Activated naive CD8-positive, alpha-beta T cell (primary cell): ENCODE measurements at regions not wholly inside any gene's neighbourhood (a gene's known extent, or its start where the extent isn't known, plus 50 kb on each side); places are given as distances from the start of the nearest gene placed in this dataset.
"Not testable (repeated sequence)": the region's sequence is repeated elsewhere in the genome, so short reads cannot be mapped to it uniquely, and the experiment has no call there.

Source experiments
- H3K27ac Mint-ChIP-seq: one replicate; pipeline ENCODE4 v1.8.0; 2021; ENCODE audit warnings: mixed read lengths
- H3K27me3 Mint-ChIP-seq: one replicate; pipeline ENCODE4 v1.8.0; 2021; ENCODE audit warnings: mixed read lengths
- H3K36me3 Mint-ChIP-seq: one replicate; pipeline ENCODE4 v1.8.0; 2021; ENCODE audit warnings: mixed read lengths
- H3K4me1 Mint-ChIP-seq: one replicate; pipeline ENCODE4 v1.8.0; 2021; ENCODE audit warnings: low read depth, mixed read lengths
- H3K4me3 Mint-ChIP-seq: one replicate; pipeline ENCODE4 v1.8.0; 2021; ENCODE audit warnings: mild to moderate bottlenecking, mixed read lengths
- H3K9me3 Mint-ChIP-seq: one replicate; pipeline ENCODE4 v1.8.0; 2021; ENCODE audit warnings: low read depth, mixed read lengths

- H3K27ac Mint-ChIP-seq, result peak overlapping the region; percentile 34
- peaks cover 34% of the 10 kb centered on the region for H3K4me1 Mint-ChIP-seq
- peaks cover 7% of the 10 kb centered on the region for H3K9me3 Mint-ChIP-seq
- no peak overlapping the region for H3K4me3 Mint-ChIP-seq
- no peaks in the 10 kb centered on the region for H3K27me3 Mint-ChIP-seq
- H3K36me3 Mint-ChIP-seq, result peaks cover 20% of the 10 kb centered on the region
Measured at GRCh38 chrX:64853424-64853823, 122.8 kb downstream of the ZC4H2 start.

DNA sequence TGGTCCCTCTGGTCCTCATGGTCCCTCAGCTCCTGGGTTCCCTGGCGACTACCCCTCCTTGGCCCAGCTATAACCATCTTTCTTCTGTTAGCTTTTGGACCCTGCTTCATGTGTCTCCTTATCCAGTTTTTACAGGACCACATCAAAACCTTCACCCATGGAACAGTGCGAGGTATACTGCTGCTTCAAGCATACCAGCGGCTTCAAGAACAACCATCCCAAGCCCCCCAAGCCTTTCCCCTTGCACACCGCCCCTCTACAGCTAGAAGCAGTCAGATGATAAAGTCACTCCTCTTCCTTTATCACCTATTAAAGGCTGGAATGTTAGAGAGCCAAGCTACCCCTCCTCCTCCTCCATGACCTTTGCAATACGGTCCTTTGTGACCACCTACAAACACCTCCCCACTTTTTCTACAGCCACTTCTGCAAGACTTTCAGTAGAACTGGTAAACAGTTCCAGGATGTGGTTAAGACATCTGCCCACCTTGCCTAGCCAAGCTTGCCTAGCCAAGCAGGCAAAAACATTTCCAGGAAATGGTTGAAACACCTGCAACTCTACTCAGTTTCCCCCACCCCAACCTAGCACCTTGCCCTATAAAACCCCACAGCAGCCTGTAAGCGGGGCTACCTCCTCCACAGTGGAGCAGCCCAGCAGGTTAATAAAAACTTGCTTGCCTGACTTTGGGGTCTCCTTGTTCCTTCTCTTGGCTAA is 125.7 kb downstream of the ZC4H2 start:
- Mint-ChIP-seq H3K4me1 (peaks cover 31% of the 10 kb centered on the region), H3K4me3 (peak overlapping the region; percentile 46), H3K36me3 (peaks cover 17% of the 10 kb centered on the region), H3K9me3 (peaks cover 7% of the 10 kb centered on the region), H3K27me3 (no peaks in the 10 kb centered on the region), H3K27ac (peak overlapping the region; percentile 87)

DNA sequence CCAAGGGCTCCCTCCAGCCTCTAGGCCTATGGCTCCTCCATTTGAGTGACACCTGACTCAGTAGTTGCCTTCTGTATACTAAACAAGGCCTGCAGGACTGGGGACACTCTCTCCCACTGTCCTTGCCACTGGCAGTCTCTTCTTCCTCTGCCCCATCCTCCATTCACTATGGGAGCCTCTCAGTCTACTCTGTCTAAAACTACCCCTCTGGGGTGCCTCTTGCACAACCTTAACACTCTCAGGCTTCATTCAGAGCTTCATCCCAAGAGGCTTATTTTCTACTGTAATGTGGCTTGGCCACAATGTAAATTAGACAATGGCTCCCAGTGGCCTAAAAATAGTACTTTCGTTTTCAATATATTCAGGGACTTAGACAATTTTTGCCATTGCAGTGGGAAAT is 133.0 kb downstream of the ZC4H2 start:
- Mint-ChIP-seq H3K36me3 (peaks cover 21% of the 10 kb centered on the region), H3K4me1 (peaks cover 27% of the 10 kb centered on the region), H3K27me3 (no peaks in the 10 kb centered on the region), H3K4me3 (peak overlapping the region; percentile 52), H3K9me3 (peaks cover 5% of the 10 kb centered on the region), H3K27ac (peak overlapping the region; percentile 93)

DNA sequence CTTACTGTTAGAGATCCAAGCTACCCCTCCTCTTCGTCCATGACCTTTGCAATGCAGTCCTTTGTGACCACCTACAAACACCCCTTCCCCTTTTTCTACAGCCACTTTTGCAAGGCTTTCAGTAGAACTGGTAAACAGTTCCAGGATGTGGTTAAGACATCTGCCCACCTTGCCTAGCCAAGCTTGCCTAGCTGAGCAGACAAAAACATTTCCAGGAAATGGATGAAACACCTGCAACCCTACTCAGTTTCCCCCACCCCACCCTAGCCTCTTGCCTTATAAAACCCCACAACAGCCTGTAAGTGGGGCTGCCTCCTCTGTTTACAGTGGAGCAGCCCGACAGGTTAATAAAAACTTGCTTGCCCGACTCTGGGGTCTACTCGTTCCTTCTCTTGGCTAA is 133.8 kb downstream of the ZC4H2 start:
- Mint-ChIP-seq H3K36me3 (peaks cover 21% of the 10 kb centered on the region), H3K4me3 (peak overlapping the region; percentile 49), H3K9me3 (peaks cover 5% of the 10 kb centered on the region), H3K27ac (peak overlapping the region; percentile 93), H3K27me3 (no peaks in the 10 kb centered on the region), H3K4me1 (peaks cover 27% of the 10 kb centered on the region)

DNA sequence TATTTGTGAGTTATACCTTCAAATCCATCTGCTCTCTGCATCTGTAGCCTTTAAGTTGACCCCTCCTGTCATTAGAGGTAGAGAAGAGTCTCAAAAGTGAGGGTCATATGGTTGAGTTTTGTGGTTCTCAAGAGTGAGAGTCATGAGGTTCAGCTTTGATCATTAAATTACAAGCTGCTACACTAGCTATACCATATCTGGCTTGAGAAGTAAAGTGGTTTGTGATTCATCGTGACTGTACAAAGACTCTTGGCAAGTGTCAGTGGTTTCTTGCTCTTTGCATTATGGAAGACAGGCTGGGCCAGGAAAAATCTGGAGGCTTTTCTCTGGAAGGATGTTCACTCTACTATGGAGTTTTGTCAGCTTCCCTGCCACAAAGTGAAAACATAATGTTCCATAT is 170.6 kb downstream of the ZC4H2 start:
- Mint-ChIP-seq H3K4me3 (no peak overlapping the region), H3K36me3 (peaks cover 12% of the 10 kb centered on the region), H3K27me3 (no peaks in the 10 kb centered on the region), H3K4me1 (peaks cover 2% of the 10 kb centered on the region), H3K27ac (no peak overlapping the region), H3K9me3 (peaks cover 4% of the 10 kb centered on the region)

DNA sequence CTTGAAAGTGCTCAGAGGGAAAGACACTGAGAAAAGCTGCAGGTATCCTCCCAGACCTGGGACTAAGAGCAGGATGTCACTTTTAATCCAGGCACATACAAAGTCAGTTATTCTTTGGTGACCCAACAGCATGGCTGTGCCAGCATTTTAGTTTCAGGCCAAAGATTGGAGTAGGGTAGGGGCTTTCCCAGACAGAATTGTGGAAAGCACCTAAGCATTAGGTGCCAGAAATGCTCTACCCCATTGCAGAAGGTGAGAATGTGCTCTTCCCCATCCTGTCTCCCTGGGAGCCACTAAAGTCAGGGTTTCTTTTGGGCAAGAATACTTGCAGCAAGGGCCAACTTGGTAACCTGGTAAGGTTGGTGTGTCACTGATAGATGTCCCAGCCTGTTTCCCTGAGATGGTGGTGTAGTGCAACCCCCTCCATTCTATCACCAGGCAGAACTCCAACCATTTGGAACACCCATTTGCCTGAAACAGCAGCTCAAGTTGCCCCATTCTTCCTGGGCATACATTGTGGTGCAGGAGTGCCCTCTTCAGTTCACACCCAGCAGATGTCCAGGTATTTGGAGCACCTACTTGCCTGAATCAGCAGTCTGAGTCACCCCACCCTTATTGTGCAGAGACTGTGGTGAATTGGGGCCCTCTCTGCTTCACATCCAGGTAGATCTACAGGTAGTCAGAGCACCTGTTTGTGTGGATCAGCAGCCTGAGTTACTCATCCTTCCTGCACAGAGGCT is 183.5 kb downstream of the ZC4H2 start:
- H3K27me3 Mint-ChIP-seq, result no peaks in the 10 kb centered on the region
- H3K27ac Mint-ChIP-seq, result no peak overlapping the region
- H3K9me3 Mint-ChIP-seq, result peaks cover 11% of the 10 kb centered on the region
- H3K4me3 Mint-ChIP-seq, result no peak overlapping the region
- H3K36me3 Mint-ChIP-seq, result peaks cover 7% of the 10 kb centered on the region
- no peaks in the 10 kb centered on the region for H3K4me1 Mint-ChIP-seq

- Mint-ChIP-seq H3K27ac (no peak overlapping the region), H3K4me1 (no peaks in the 10 kb centered on the region), H3K27me3 (no peaks in the 10 kb centered on the region), H3K4me3 (no peak overlapping the region), H3K36me3 (peaks cover 2% of the 10 kb centered on the region), H3K9me3 (peaks cover 11% of the 10 kb centered on the region)
Measured at GRCh38 chrX:64782923-64783322, 193.3 kb downstream of the ZC4H2 start.

GRCh38 chrX:64758047-64758446 is 218.2 kb downstream of the ZC4H2 start:
- no peak overlapping the region for H3K4me3 Mint-ChIP-seq

DNA sequence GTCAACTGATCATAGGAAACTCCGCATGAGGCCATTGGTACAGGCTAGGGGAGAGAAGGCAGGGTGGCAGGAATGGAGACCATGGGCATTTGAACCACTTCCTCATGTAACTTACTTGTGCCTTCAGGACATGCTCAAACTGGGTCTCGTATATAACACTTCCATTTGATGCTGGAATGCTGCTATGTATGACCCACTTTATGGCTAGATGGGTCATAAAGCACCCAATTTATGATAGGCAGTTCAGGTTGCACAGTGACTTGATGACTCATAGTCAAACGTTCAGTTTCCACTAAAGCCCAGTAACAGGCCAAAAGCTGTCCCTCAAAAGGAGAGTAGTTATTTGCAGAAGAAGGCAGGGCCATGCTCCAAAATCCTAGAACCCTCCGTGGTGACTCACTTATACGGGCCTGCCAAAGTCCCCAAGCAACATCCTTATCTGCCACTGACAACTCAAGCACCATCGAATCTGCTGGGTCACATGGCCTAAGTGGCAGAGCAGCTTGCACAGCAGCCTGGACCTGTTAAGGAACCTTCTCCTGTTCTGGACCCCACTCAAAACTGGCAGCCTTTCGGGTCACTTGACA is 236.4 kb downstream of the ZC4H2 start:
- H3K27ac Mint-ChIP-seq, result no peak overlapping the region
- H3K4me1 Mint-ChIP-seq, result no peaks in the 10 kb centered on the region
- H3K27me3 Mint-ChIP-seq, result no peaks in the 10 kb centered on the region
- no peak overlapping the region for H3K4me3 Mint-ChIP-seq
- no peaks in the 10 kb centered on the region for H3K9me3 Mint-ChIP-seq
- no peaks in the 10 kb centered on the region for H3K36me3 Mint-ChIP-seq

More at GRCh38 chrX:64758047-64758446, 218.2 kb downstream of the ZC4H2 start:
- H3K27me3 Mint-ChIP-seq, result no peaks in the 10 kb centered on the region
- peaks cover 12% of the 10 kb centered on the region for H3K4me1 Mint-ChIP-seq
- peaks cover 3% of the 10 kb centered on the region for H3K9me3 Mint-ChIP-seq
- no peak overlapping the region for H3K27ac Mint-ChIP-seq
- H3K36me3 Mint-ChIP-seq, result peaks cover 8% of the 10 kb centered on the region

- no peaks in the 10 kb centered on the region for H3K36me3 Mint-ChIP-seq
- no peaks in the 10 kb centered on the region for H3K27me3 Mint-ChIP-seq
- no peak overlapping the region for H3K4me3 Mint-ChIP-seq
- no peak overlapping the region for H3K27ac Mint-ChIP-seq
- no peaks in the 10 kb centered on the region for H3K4me1 Mint-ChIP-seq
- H3K9me3 Mint-ChIP-seq, result peaks cover 10% of the 10 kb centered on the region
Measured at GRCh38 chrX:64698317-64698716, 277.9 kb downstream of the ZC4H2 start.

GRCh38 chrX:64695372-64695771 is 280.9 kb downstream of the ZC4H2 start:
- not testable (repeated sequence) for H3K9me3 Mint-ChIP-seq, H3K4me3 Mint-ChIP-seq, H3K4me1 Mint-ChIP-seq, H3K27me3 Mint-ChIP-seq, H3K36me3 Mint-ChIP-seq, H3K27ac Mint-ChIP-seq

DNA sequence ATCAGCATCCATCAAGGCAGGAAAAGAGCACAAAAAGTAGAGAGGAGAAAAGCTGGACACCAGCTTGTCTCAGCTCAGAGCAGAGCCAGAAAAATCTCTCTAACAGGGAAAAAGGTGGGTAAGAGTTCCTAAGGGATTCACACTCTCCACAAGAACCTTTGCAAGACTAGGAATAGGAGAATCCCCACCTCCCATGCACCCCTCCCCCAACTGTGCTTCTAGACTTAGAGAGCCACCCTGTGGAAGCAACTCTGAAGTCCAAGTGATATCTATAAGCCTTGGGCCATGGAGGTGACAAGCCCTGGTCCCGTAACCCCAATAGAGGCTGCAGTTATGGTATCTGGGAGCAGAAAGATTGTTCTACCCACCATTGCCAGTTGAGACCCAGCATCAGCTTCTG is 267.6 kb upstream of the MTMR8 start:
- Mint-ChIP-seq H3K27ac (no peak overlapping the region), H3K4me3 (no peak overlapping the region)

GRCh38 chrX:64657229-64657628 is 262.0 kb upstream of the MTMR8 start:
- H3K4me1 Mint-ChIP-seq, H3K27me3 Mint-ChIP-seq, H3K4me3 Mint-ChIP-seq, H3K27ac Mint-ChIP-seq: not testable (repeated sequence)
- Mint-ChIP-seq H3K9me3 (peaks cover 28% of the 10 kb centered on the region), H3K36me3 (peaks cover 13% of the 10 kb centered on the region)

More for the DNA sequence above, 267.6 kb upstream of the MTMR8 start:
- no peaks in the 10 kb centered on the region for H3K4me1 Mint-ChIP-seq
- H3K36me3 Mint-ChIP-seq, result peaks cover 11% of the 10 kb centered on the region
- peaks cover 12% of the 10 kb centered on the region for H3K9me3 Mint-ChIP-seq
- no peaks in the 10 kb centered on the region for H3K27me3 Mint-ChIP-seq

- Mint-ChIP-seq H3K9me3 (peaks cover 4% of the 10 kb centered on the region), H3K4me3 (no peak overlapping the region), H3K36me3 (peaks cover 3% of the 10 kb centered on the region), H3K27ac (no peak overlapping the region), H3K4me1 (no peaks in the 10 kb centered on the region), H3K27me3 (no peaks in the 10 kb centered on the region)
Measured at GRCh38 chrX:64642482-64642881, 247.2 kb upstream of the MTMR8 start.
